ENCODE measurements at regions not wholly inside any gene's neighbourhood (a gene's known extent, or its start where the extent isn't known, plus 50 kb on each side); places are given as distances from the start of the nearest gene placed in this dataset.
"Not testable (repeated sequence)": the region's sequence is repeated elsewhere in the genome, so short reads cannot be mapped to it uniquely, and the experiment has no call there.

DNA sequence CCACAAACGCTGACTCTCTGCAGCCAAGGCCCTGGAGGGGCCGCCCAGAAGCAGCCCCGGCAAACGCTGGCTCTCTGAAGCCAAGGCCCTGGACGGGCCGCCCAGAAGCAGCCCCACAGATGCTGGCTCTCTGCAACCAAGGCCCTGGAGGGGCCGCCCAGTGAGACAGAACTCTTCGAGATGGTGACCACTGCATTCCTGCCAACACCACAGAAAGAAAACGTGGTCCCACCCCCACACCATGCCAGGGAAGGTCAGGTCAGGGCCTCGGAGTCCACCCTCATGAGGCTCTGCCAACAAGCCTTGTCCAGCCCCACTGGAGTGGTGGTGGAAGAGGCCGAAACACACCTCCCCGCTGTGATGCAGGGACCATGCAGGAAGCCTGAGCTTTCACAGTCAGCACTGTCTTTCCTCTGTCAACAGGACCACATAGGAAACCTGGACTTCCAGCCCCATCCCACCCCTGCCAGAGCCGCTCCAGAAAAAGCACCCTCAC, 97.5 kb downstream of the DLL1 start:
- no peak for DNase-seq (ENCODE audit: low read depth)

DNA sequence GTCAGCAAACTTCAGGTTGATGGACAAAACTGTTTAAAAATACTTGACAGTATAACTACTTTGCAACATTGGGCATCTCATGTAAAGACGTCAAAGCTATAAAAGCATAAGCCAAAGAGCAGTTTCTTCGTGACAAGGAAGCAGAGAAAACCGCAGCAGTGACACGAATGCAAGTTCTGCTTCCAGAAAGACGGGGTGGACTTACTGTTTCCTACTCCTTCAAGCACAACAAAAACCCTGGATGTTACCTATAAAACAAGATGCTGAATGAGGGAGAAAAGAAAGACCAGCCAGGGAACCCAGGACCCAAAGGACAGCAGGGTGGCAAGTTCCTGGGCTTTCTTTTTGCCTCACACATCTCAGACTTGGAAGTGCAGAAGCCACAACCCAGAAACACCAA, 98.0 kb downstream of the DLL1 start:
- no peak for DNase-seq (ENCODE audit: low read depth)

DNA sequence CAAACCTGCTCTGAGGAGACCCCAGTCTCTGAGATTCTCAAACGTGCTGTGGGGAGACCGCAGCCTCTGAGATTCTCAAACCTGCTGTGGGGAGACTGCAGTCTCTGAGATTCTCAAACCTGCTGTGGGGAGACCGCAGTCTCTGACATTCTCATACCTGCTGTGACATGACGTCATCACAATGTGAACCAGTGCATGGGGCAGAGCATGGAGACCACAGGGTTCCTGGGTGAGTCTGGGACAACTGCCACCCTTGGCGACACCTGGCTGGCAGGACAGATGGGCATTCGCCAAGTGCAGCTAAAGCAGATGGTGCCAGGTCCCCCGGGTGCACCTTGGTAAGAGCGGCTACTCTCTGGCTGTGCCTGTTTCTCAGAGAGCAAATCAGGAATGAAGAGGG, 98.8 kb downstream of the DLL1 start:
- not testable (repeated sequence) for DNase-seq (ENCODE audit: low read depth)

DNA sequence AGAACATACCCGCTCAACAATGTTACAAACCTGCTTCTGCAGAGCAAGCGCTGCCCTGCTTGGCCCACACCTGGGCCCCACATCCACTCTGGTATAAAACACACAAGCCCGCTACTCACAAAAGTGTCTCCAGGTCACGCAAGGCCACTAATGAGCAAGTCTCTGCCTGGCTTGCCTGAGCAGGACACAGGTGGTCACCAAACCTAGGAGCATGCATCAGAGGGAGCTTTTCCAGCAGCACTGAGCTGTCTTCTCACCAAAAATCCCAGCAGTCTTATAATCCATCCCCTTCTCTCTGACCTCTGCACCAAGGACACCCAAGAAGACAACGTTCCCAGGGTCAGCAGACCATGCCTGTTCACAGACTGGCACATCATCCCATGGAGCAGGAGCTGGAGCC, 100.8 kb downstream of the DLL1 start:
- no peak for DNase-seq (ENCODE audit: low read depth)

DNA sequence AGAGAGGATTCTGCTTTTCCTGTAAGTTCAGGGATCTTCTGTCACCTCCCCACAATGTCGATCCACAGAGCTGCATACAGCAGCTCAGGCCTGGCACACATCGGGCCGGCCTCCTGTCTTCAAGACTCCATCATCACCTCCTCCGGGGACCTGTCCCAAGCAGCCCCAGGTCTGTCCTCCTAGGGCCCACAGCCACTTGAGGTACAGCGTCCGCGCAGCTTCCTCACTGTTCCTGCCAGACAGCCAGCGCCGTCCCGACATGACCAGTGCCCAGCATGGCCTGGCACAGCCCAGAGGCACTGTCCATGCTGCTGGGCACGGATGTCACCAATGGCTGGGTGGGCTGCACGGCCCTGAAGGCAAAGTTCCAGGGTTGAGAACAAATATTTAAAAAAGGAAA, 101.6 kb downstream of the DLL1 start:
- no peak for DNase-seq (ENCODE audit: low read depth)

DNA sequence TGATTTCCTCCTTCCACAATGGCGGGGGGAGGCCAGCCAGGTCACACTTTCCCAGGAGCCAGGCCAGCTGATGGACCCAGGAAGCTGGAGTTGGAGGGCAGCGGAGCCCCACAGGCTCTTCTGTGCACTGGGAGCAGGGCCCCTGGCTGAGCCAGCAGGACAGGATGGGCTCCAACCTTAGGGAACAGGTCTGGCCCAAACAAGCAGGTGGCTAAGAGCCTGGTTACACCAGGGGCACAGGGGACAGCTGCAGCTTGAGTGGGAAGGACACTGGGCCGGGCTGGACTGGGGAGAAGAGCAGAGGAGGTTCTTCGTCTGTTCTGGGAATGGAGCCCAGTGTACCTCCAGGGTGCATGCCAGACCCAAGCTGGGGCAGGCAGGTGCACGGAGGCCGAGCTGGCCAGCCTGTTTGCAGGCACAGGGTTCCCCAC, 102.3 kb downstream of the DLL1 start:
- no peak for DNase-seq (ENCODE audit: low read depth)

DNA sequence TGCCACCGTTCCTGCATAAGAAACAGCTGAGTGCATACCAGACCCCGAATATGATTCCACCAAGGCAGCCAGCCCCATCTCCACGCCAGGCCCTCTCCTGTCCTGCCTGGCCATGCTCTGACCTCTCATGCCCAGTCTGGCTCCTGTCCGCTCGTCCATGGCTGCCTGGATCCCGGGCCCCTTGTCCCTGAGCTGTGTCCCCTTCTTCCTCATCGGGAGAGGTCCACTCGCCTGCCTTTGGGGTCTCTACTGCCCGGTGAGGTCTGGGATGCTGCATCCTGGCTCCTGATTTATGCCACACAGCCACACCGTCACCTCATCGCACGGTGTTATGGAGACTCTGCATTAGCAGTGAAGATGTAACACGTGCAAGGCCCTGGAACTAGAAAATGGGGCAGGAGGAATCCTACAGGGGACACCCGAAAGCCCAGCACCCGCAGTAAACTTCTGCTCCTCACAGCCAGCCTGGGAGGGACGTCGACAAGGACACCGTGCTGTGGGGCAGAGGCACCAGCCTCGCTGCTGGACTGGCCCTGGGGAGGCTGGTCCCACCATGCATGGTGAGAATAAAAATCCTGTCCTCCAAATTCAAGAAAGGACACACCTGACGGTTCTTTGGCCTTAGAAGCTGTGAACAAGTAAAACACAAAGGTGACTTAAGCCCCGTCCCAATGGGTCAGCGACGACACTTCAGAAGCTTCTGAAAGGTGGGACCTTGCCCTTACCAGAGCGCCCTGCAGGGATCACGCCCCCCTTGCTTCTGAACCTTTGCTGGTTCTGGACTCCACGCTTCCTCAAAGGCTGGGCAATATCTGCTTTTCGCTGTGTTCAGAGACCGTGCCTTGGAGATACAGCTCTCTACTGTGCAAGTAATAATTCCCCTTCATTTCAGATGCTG, 103.0 kb downstream of the DLL1 start:
- DNase-seq (ENCODE audit: low read depth) = no peak

DNA sequence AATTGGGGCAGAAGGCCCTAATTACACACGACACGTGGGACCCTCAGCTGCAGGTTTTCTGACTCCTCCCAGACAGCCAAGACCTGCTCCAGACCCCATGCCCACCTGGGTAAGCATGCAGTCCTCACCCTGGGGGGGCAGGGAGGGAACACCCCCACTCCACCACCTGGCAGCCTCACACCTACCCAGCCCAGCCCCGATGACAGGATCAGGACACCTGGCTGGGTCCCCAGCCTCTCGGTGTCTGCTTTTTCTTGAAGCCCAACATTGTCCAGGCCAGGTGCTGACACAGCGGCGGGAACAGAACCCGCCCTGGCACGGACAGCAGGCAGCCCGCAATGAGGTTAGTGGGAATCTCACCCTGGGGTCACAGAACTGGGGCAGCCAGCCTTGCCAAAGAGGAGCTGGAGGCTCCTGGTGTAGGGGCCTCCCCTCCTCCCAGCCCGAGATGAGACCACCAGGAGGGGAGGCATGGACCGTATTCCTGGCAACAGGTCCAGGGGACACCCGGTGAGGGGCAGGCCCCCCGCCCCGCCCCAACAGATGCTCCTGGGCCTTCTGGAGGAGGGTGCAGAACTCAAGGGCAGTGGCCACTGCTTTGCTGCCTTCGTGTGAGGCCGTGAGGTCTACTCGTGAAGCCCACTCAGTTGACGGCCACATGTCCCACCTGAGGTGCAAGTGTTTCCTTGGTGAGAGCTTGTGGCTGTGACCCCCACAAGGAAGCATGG, 103.8 kb downstream of the DLL1 start:
- DNase-seq (ENCODE audit: low read depth) = no peak

DNA sequence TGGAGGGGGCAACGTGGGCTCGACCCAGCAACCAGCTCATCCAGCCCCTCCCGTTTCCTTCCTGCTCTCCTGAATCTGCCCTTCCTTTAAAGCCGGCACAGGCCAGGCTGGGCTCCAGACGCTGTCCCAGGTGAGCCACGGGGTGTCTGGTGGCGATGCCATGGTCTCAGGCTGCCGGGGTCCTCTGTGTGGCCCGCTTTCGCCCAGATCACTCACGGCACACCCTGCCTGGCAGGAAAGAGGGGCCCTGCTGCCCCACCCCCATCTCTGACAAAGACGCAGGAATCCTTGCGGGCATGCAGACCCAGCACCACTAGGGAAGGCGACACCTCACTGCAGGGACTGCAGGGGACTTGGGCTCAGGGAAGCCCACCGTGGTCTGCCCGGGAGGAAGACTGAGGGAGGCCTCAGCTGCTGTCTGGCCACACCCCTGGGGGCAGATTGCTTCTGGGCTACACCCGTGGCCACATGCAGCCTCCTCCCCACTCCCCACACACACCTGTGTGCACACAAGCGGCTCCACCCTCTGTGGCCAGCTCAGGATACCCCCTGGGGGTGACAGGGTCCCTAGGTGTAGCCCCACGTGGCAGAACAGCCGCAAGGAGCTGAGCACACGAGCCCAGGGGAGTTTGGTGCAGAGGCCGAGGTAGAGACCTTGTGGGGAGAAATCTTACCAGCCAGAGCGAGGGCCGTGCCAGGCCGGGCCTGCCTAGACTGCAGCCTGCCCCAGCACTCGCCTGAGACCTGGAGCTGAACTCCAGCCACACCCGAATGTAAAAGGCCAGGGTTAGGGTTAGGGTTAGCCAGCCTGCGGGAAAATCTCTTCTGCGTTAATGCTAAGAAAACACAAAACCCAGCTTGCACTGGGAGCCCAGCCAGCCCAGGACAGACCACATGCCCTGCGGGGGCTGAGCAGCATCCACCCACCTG, 104.6 kb downstream of the DLL1 start:
- DNase-seq (ENCODE audit: low read depth) = no peak

DNA sequence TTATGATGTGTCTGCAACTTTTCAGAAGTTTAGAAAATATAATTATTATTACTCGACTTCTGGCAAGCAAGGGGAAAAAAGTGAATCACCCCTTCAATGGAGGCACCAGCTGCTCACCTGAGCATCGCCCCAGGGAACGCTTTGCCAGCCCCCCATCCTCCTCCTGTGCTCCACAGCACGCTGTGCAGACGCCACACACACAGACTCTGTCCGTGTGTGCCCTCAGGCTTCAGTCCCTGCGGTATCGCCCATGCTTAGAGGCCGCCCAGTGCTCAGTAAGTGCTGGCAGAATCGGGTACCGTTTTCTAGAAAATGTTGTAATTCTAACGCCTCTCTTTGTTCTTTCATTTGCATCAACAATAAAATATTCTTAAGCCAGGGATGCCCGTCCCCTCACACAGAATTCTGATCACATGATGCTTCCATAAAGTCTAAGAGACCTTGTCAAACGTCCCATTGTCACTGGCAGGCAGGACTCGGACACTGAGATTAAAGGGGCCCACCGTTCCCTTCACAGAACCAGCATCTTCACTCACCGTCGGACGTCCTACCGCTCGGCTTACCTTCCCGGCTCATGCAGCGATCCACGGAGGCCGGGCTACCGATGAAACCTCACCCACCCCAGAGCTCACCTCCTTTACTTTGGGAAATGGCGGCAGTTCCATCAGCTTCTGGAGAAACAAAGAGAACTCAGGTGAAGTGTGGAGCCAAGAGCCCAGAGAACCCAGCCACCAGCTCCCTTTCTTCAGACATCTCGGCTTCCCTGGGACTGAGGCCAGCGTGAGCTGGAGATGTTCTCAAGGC, 105.5 kb downstream of the DLL1 start:
- no peak for DNase-seq (ENCODE audit: low read depth)

DNA sequence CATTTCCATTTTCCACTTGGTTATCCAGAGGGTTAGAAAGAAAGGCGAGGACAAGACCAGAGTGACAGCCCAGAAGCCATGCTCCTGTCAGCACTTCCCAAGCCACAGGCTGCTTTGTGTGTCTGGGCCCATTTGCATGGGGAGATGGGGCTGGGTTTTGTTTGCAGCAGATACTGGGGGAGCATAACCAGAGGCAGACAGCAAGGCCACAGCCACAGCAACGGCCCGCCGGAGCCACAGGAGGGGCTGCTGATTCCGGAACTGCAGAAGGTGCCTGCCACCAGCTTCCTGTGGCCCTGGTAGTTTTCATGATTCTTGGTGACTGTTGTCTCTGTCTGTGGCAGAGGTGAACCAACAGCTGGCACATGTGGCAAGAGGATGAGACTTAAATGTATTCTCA, 106.6 kb downstream of the DLL1 start:
- DNase-seq (ENCODE audit: low read depth) = no peak

DNA sequence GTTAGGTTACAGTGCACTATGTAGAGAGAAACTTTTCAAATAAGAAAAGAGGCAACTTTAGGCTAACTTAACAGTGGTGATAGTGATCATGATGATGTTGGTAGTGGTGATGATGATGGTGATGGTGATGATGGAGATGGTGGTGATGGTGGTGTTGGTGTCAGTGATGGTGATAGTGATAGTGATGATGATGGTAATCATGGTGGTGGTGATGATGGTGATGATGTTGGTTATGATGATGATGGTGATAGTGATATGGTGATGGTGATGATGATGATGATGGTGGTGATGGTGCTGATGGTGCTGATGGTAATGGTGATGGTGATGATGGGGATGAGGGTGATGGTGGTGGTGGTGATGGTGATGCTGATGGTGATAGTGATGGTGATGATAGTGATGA, 107.4 kb downstream of the DLL1 start:
- no peak for DNase-seq (ENCODE audit: low read depth)

DNA sequence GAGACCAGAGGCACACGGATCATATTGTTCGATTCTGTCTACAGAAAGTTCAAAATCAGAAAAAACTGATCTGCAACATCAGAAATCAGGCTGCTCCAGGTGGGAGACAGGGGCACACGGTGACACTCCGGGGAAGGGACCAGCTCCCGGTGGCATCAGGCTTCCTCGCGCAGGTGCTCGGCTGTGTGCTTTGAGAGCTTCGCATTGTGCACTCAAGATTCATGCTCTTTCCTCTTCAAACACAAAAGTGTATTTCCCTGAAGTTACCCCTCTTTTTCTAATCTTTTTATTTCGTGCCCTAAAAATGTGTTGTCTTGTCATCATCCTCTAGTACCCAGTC, 108.1 kb downstream of the DLL1 start:
- DNase-seq (ENCODE audit: low read depth) = no peak

DNA sequence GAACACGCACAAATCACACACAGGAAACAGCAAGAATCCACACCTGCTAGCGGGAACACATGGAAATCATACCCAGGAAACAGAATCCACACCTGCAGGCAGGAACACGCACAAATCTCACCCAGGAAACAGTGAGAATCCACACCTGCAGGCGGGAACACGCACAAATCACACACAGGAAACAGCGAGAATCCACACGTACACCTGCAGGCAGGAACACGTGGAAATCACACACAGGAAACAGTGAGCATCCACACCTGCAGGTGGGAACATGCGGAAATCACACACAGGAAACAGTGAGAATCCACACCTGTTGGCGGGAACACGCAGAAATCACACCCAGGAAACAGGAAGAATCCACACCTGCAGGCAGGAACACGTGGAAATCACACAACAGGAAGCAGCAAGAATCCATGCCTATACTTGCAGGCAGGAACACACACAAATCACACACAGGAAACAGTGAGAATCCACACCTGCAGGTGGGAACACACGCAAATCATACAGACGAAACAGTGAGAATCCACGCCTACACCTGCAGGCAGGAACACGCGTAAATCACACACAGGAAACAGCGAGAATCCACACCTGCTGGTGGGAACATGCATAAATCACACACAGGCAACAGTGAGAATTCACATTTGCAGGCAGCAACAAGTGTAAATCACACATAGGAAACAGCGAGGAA, 108.6 kb downstream of the DLL1 start:
- no peak for DNase-seq (ENCODE audit: low read depth)

DNA sequence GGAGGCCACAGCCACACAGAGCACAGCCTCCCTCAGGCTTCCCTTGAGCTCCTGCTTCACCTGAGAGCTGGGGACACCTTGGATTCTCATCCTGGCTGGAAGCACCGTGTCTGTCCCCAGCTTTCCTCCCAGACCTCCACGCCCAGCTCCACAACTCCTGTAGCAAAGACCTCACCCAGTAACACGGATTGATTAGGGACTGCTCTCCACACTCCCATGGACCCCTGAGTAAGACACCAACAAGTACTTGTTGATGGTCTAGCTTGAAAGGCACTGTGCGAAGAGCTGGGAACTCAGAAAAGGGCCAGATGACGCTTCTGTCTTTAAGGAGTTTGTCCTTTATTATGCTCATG, 109.6 kb downstream of the DLL1 start:
- no peak for DNase-seq (ENCODE audit: low read depth)

DNA sequence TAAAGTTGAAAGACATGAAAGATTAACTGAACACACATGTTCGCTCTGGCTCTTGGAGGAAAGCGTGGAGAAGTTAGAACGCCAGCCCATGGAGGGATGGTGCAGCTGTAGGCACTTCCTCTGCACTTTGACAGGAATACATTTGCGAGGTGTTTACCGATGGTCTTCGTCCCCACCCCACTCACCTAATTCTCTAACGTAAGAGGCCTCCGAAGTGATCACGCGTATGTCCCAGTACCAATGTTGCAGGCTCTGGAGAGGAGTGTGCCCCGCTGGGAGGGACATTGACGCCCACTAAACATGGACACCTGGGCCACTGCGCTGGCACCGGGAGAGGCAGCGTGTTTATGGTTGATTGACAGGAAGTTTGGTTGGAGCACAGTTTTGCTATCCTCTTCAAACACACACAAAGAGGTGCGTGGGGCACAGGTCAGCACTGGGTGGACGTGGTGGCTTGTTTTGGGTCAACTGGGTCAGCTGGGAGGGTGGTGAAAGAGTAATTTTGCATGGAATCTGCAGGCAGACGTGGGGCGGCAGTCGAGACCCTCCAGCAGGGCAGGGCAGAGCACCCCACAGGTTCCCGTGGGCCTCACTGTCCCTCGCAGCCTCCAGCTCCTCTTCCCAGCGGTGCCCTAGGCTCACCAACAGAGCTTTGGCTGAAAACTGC, 110.1 kb downstream of the DLL1 start:
- no peak for DNase-seq (ENCODE audit: low read depth)

DNA sequence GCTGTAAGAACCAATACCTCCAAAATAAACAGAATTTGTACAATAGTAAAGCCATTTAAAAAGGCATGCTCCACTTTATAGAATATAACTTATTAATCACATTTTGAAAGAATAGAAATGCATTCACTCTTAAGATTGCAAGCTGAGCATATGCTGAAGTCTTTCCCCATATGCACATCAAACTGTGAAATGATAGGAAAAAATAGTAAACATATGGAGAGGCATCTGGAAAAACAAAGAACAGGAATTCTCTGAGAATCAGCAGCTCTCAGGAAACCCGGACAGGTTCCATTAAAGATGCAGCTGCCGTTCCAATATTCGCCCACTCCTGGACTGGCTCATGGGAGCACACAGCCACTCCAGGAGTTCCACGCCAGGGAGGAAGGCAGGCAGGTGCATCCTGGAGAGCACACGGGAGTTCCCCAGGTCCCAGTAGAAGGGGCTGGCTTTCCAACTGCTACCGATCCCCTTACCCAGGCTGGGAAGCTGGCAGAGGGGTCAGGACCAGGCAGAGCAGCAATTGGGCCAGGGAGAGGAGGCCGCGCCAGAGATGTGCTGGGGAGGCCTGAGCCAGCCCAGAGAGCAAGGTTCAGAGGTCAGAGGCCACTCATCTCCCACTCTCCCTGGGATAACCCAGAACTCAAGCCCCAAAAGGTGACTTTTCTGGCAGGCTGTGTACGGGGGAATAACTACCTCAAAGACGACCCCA, 111.1 kb downstream of the DLL1 start:
- no peak for DNase-seq (ENCODE audit: low read depth)

DNA sequence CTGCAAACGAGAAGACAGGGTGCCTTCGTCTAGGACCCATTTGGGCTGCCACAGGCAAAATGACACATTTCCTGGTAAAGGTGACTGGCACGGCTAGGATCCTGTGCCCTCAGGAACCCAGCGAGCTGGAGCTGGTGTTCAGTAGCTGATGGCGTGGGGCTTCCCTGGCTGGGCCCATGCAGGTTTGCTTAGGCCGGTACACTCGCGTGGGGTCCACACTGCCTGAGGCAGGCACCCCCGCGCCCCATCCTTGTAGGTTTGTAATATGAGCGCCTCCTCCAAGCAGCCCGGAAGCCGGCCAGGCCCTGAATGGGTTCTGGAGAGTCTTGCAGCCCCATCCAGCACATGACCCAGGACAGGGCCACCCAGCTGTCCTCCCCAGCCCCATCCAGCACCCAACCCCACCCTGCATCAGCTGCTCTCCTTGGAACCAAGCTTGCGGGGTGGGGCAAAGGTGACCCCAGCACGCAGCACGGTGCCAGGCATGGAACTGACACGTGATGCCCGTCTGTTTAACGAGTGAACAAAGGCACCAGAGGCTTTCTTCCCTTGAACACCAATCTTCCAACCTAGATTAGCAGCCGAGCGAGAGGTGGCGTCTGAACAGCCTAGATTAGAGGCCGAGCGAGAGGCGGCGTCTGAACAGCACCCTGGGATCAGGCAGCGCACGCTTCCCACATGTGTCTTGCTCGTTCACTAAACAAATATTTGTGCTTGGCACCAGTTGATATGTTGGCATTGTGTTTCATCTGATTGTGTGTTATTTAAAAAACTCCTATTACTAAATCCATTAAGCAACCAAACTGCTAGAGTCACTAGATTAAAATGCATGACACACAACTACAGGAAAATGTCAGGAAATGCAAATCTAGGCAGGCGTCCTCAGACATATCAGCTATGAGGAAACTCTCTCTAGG, 112.1 kb downstream of the DLL1 start:
- DNase-seq (ENCODE audit: low read depth) = no peak
